Neural cell (in vitro differentiated cells): ENCODE measurements at regions not wholly inside any gene's neighbourhood (a gene's known extent, or its start where the extent isn't known, plus 50 kb on each side); places are given as distances from the start of the nearest gene placed in this dataset.

ENCODE experiments used
- CTCF ChIP-seq: fragments of 450-650 bp; IDR thresholded peaks from 2 replicates; pipeline ENCODE4 v1.5.1; 2014; ENCODE audit warnings: antibody characterized with exemption, mild to moderate bottlenecking, moderate library complexity; ENCODE audit not compliant: poor library complexity, severe bottlenecking
- EP300 ChIP-seq: fragments of 450-650 bp; conservative IDR thresholded peaks from 2 replicates; pipeline ENCODE4 v1.6.1; 2014; ENCODE audit warnings: antibody characterized with exemption, mild to moderate bottlenecking, moderate library complexity; ENCODE audit not compliant: poor library complexity, severe bottlenecking
- EZH2 ChIP-seq: fragments of 200-600, 300-800 bp; shearing (Covaris generic), sonication (generic); IDR thresholded peaks from 2 replicates; pipeline ENCODE4 v1.6.1; 2014; ENCODE audit warnings: antibody characterized with exemption, low read length, borderline replicate concordance, mild to moderate bottlenecking; ENCODE audit not compliant: insufficient read depth, poor library complexity, severe bottlenecking
- MXI1 ChIP-seq: fragments of 450-650 bp; conservative IDR thresholded peaks from 2 replicates; pipeline ENCODE4 v1.6.1; 2014; ENCODE audit warnings: antibody characterized with exemption, mild to moderate bottlenecking; ENCODE audit not compliant: poor library complexity, severe bottlenecking
- POLR2AphosphoS5 ChIP-seq: IDR thresholded peaks from 2 replicates; pipeline ENCODE4 v1.6.1; 2012
- RAD21 ChIP-seq: fragments of 450-650 bp; conservative IDR thresholded peaks from 2 replicates; pipeline ENCODE4 v1.6.1; 2014; ENCODE audit warnings: antibody characterized with exemption, mild to moderate bottlenecking, moderate library complexity
- SMC3 ChIP-seq: fragments of 450-650 bp; conservative IDR thresholded peaks from 2 replicates; pipeline ENCODE4 v1.6.1; 2014; ENCODE audit warnings: antibody characterized with exemption, mild to moderate bottlenecking, moderate library complexity; ENCODE audit not compliant: poor library complexity
- TAF1 ChIP-seq: IDR thresholded peaks from 2 replicates; pipeline ENCODE4 v1.6.1; 2012; ENCODE audit warnings: low read depth

- TF ChIP-seq CTCF, result no peak
- TF ChIP-seq EP300, result no peak
- TF ChIP-seq RAD21, result no peak
- no peak for TF ChIP-seq POLR2AphosphoS5
- no peak for TF ChIP-seq EZH2
- no peak for TF ChIP-seq SMC3
- no peak for TF ChIP-seq TAF1
- no peak for TF ChIP-seq MXI1
Observed at GRCh38 chr10:4576206-4576605, 249.8 kb upstream of the AKR1E2 start.
